Spleen (tissue), 11 donors: ENCODE measurements at regions not wholly inside any gene's neighbourhood (a gene's known extent, or its start where the extent isn't known, plus 50 kb on each side); places are given as distances from the start of the nearest gene placed in this dataset.
"Not testable (repeated sequence)": the region's sequence is repeated elsewhere in the genome, so short reads cannot be mapped to it uniquely, and the experiment has no call there.

ENCODE experiments used
- DNase-seq: peaks from one replicate; pipeline ENCODE4 v3.0.0-alpha.2; 2020
- H3K27ac ChIP-seq, 8 donors: fragments of 200-600 bp; sonication (generic) in 7 of 8; 1 replicate in 4 of 8; 2 replicates in 4 of 8; pipeline versions ENCODE4 v1.5.0 to v1.8.0; 2016 to 2021; ENCODE audit warnings: inconsistent platforms in 4 of 8, mild to moderate bottlenecking in 4 of 8, moderate library complexity in 1 of 8
- H3K27me3 ChIP-seq, 7 donors: fragments of 200-600 bp; sonication (generic) in 6 of 7; replicated peaks in 1 of 7; 1 replicate in 4 of 7; 2 replicates in 3 of 7; pipeline versions ENCODE4 v1.5.0 to v1.8.0; 2016 to 2021; ENCODE audit warnings: inconsistent platforms in 3 of 7, mild to moderate bottlenecking in 1 of 7
- H3K36me3 ChIP-seq, 6 donors: fragments of 200-600 bp; sonication (generic) in 5 of 6; 1 replicate in 4 of 6; 2 replicates in 2 of 6; pipeline versions ENCODE4 v1.5.0 to v1.8.0; 2016 to 2021; ENCODE audit warnings: inconsistent platforms in 2 of 6
- H3K4me1 ChIP-seq, 6 donors: fragments of 200-600 bp; sonication (generic) in 5 of 6; 1 replicate in 3 of 6; 2 replicates in 3 of 6; pipeline versions ENCODE4 v1.5.0 to v1.8.0; 2016 to 2021; ENCODE audit warnings: inconsistent platforms in 3 of 6
- H3K4me3 ChIP-seq, 8 donors: fragments of 200-600 bp; sonication (generic) in 7 of 8; 1 replicate in 4 of 8; 2 replicates in 4 of 8; pipeline versions ENCODE4 v1.5.0 to v1.8.0; 2016 to 2021; ENCODE audit warnings: inconsistent platforms in 4 of 8, mild to moderate bottlenecking in 4 of 8, moderate library complexity in 2 of 8
- H3K9me3 ChIP-seq, 8 donors: fragments of 200-600 bp; sonication (generic) in 7 of 8; 1 replicate in 4 of 8; 2 replicates in 4 of 8; pipeline versions ENCODE4 v1.5.0 to v1.8.0; 2016 to 2021; ENCODE audit warnings: inconsistent platforms in 4 of 8
- CTCF ChIP-seq, 11 experiments: fragments of 200-600 bp in 7 of 11; fragments of 450-650 bp in 4 of 11; sonication (generic) in 4 of 11; IDR thresholded peaks in 8 of 11; conservative IDR thresholded peaks in 3 of 11; 1 replicate in 7 of 11; 2 replicates in 4 of 11; pipeline versions ENCODE4 v1.4.0 to v1.8.0; 2016 to 2021; ENCODE audit warnings: antibody characterized with exemption in 11 of 11, inconsistent platforms in 4 of 11, mild to moderate bottlenecking in 1 of 11
- POLR2A ChIP-seq, 3 donors: fragments of 450-650 bp; IDR thresholded peaks; one replicate each; pipeline ENCODE4 v1.5.1; 2017; ENCODE audit warnings: antibody characterized with exemption in 3 of 3, mild to moderate bottlenecking in 1 of 3
- POLR2AphosphoS5 ChIP-seq, 3 donors: sonication (generic); formaldehyde crosslinking; IDR thresholded peaks; one replicate each; pipeline ENCODE4 v1.5.1; 2017; ENCODE audit warnings: antibody characterized with exemption in 3 of 3
- WGBS, 5 donors: extraction: QIAGEN DNeasy Blood & Tissue Kit in 3 of 5; methylation state at CpG; one replicate each; pipeline versions ENCODE4 v1.1.5 to v1.1.7; 2013 to 2018; 5-methylcytosine and 5-hydroxymethylcytosine counted together
- intact Hi-C: fragments of 100-400 bp; cut with DNase I; formaldehyde crosslinking; loops from one replicate; pipeline ENCODE4 v1.15.0; 2023; ENCODE audit warnings: low total_unique reads
- donor health status: healthy with polysubstance abuse.
- donor health status: DM: no; HTN: no; CAD: no; lungs with moderate emphysema.
- donor health status: DM: no; HTN: no; CAD: no.
- donor health status: Bipolar disorder and iron deficiency.
- donor health status: healthy.
- donor health status: DM: no; HTN: no; CAD: no.
- donor health status: DM: yes; HTN: yes; CAD: no.

DNA sequence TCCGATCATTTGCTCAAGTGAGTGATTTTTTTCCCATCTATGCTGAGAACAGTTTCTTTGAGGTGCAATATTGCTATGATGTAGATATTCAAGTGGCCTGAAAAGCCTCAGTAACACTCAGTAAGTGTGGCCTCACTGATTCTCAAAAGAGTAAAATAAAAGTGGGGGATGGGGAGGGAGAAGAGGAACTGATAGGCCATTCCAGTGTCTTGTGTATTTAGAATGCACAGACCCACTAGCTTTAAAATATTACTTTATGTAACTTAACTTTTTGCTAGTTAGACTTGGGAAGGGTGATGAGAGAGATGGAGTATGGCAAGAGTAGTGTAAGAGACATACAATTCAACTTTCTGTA is 79.5 kb upstream of the ZNF608 start:
- no peaks in the 10 kb centered on the region for H3K27me3 ChIP-seq
- 77 to 86% (median 84%) methylated on average over 1 of the region's 1 CpG for WGBS, 5 donors
- no peak for DNase-seq

DNA sequence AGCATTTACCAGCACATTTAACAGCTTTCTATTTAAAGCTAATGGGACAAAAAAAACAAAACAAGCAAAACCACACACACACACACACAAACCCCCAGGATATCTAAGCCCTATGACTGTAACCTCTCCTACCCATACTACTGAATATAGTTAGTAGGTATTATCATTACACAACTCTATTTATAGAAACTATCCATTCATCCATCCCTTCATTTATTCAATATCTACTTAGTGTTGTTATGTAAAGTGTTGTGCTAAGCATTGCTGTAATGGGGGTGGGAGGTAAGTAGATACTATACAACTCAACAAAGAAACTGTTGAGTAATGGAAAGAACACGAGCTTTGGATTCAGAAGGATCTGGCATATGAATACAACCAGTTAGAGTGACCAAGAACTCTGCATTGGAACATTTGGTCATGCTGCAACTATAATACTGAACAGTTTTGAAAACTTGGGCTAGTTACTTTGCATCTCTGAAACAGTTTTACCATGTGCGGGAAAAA is 82.3 kb upstream of the ZNF608 start:
- H3K36me3 ChIP-seq, result no peaks in the 10 kb centered on the region
- no peak overlapping the region for H3K4me3 ChIP-seq
- DNase-seq, result no peak
- H3K4me1 ChIP-seq, result peaks cover 0 to 25% (median 0%) of the 10 kb centered on the region in 6 donors
- intact Hi-C loops, result no loop called here
- WGBS, 5 donors, result 83 to 92% (median 86%) methylated on average over 2 of the region's 2 CpGs
- H3K9me3 ChIP-seq, result peaks cover 0 to 21% (median 8%) of the 10 kb centered on the region in 8 donors
- no peaks in the 10 kb centered on the region for H3K27me3 ChIP-seq
- TF ChIP-seq POLR2A (IDR thresholded peaks at IDR 0.05) (no peak), POLR2AphosphoS5 (IDR thresholded peaks at IDR 0.05) (no peak), CTCF (IDR thresholded peaks at IDR 0.05 in 8 of 11, conservative IDR thresholded peaks at IDR 0.05 in 3 of 11) (no peak)
- H3K27ac ChIP-seq, result no peak overlapping the region

More for the DNA sequence above, 79.5 kb upstream of the ZNF608 start:
- Histone ChIP-seq H3K4me1 (peaks cover 0 to 17% (median 0%) of the 10 kb centered on the region in 6 donors), H3K36me3 (no peaks in the 10 kb centered on the region), H3K27ac (peak overlapping the region in 2 of 8 donors; percentile 52 to 80), H3K4me3 (no peak overlapping the region), H3K9me3 (no peaks in the 10 kb centered on the region)
- intact Hi-C loops, result no loop called here
- TF ChIP-seq POLR2A (IDR thresholded peaks at IDR 0.05) (no peak), POLR2AphosphoS5 (IDR thresholded peaks at IDR 0.05) (no peak), CTCF (IDR thresholded peaks at IDR 0.05 in 8 of 11, conservative IDR thresholded peaks at IDR 0.05 in 3 of 11) (no peak)

- H3K4me1 ChIP-seq, result peaks cover 0 to 8% (median 0%) of the 10 kb centered on the region in 6 donors
- no peaks in the 10 kb centered on the region for H3K36me3 ChIP-seq
- intact Hi-C loops, result no loop called here
- TF ChIP-seq POLR2AphosphoS5 (IDR thresholded peaks at IDR 0.05), result no peak
- TF ChIP-seq POLR2A (IDR thresholded peaks at IDR 0.05), result no peak
- TF ChIP-seq CTCF (IDR thresholded peaks at IDR 0.05 in 8 of 11, conservative IDR thresholded peaks at IDR 0.05 in 3 of 11), result no peak
- peaks cover 0 to 24% (median 8%) of the 10 kb centered on the region in 8 donors for H3K9me3 ChIP-seq
- peak overlapping the region in 2 of 8 donors; percentile 59 to 77 for H3K27ac ChIP-seq
- DNase-seq, result no peak
- no peaks in the 10 kb centered on the region for H3K27me3 ChIP-seq
- no peak overlapping the region for H3K4me3 ChIP-seq
Measured at GRCh38 chr5:124831687-124832240, 85.3 kb upstream of the ZNF608 start.

GRCh38 chr5:124832510-124832909 is 86.1 kb upstream of the ZNF608 start:
- intact Hi-C loops, result no loop called here
- no peaks in the 10 kb centered on the region for H3K27me3 ChIP-seq

DNA sequence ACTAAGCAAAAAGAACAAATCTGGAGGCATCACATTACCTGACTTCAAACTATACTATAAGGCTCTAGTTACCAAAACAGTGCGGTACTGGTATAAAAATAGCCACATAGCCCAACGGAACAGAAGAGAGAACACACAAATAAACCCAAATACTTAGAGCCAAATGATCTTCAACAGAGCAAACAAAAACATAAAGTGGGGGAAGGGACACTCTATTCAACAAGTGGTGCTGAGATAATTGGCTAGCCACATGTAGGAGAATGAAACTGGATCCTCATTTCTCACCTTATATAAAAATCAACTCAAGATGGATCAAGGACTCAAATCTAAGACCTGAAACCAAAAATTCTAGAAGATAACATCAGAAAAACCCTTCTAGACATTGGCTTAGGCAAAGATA is 89.9 kb upstream of the ZNF608 start:
- 90 to 100% (median 96%) methylated on average over 2 of the region's 2 CpGs for WGBS, 5 donors
- H3K4me3 ChIP-seq, H3K36me3 ChIP-seq, H3K27me3 ChIP-seq, intact Hi-C loops, DNase-seq, H3K27ac ChIP-seq: not testable (repeated sequence)
- Histone ChIP-seq H3K9me3 (peaks cover 0 to 24% (median 8%) of the 10 kb centered on the region in 8 donors), H3K4me1 (peaks cover 0 to 10% (median 0%) of the 10 kb centered on the region in 6 donors)

More at GRCh38 chr5:124832510-124832909, 86.1 kb upstream of the ZNF608 start:
- H3K27ac ChIP-seq, result peak overlapping the region in 2 of 8 donors; percentile 59 to 77
- DNase-seq, result no peak
- peaks cover 0 to 24% (median 8%) of the 10 kb centered on the region in 8 donors for H3K9me3 ChIP-seq
- H3K4me1 ChIP-seq, result peaks cover 0 to 8% (median 0%) of the 10 kb centered on the region in 6 donors
- TF ChIP-seq POLR2AphosphoS5 (IDR thresholded peaks at IDR 0.05) (no peak), POLR2A (IDR thresholded peaks at IDR 0.05) (no peak), CTCF (IDR thresholded peaks at IDR 0.05 in 8 of 11, conservative IDR thresholded peaks at IDR 0.05 in 3 of 11) (no peak)
- no peak overlapping the region for H3K4me3 ChIP-seq
- H3K36me3 ChIP-seq, result no peaks in the 10 kb centered on the region
